Panc1 (cell line): ENCODE measurements at regions not wholly inside any gene's neighbourhood (a gene's known extent, or its start where the extent isn't known, plus 50 kb on each side); places are given as distances from the start of the nearest gene placed in this dataset.
"Not testable (repeated sequence)": the region's sequence is repeated elsewhere in the genome, so short reads cannot be mapped to it uniquely, and the experiment has no call there.

ENCODE experiments used
- POLR2AphosphoS5 ChIP-seq: IDR thresholded peaks from 2 replicates; pipeline ENCODE4 v1.6.1; 2012; ENCODE audit warnings: mild to moderate bottlenecking, low read depth, low read length, moderate library complexity
- TCF7L2 ChIP-seq: IDR thresholded peaks from 2 replicates; pipeline ENCODE4 v1.6.1; 2011; ENCODE audit warnings: mild to moderate bottlenecking, low read depth, low read length, inconsistent platforms
- TF ChIP-seq, protein P1 (sequence below): fragments of 450-650 bp; IDR thresholded peaks from 2 replicates; pipeline ENCODE4 v1.5.1; 2017; ENCODE audit warnings: mild to moderate bottlenecking

GRCh38 chr1:143502038-143502437, 469.7 kb downstream of the FAM72C start:
- TF ChIP-seq, protein P1, sequence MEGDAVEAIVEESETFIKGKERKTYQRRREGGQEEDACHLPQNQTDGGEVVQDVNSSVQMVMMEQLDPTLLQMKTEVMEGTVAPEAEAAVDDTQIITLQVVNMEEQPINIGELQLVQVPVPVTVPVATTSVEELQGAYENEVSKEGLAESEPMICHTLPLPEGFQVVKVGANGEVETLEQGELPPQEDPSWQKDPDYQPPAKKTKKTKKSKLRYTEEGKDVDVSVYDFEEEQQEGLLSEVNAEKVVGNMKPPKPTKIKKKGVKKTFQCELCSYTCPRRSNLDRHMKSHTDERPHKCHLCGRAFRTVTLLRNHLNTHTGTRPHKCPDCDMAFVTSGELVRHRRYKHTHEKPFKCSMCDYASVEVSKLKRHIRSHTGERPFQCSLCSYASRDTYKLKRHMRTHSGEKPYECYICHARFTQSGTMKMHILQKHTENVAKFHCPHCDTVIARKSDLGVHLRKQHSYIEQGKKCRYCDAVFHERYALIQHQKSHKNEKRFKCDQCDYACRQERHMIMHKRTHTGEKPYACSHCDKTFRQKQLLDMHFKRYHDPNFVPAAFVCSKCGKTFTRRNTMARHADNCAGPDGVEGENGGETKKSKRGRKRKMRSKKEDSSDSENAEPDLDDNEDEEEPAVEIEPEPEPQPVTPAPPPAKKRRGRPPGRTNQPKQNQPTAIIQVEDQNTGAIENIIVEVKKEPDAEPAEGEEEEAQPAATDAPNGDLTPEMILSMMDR = not testable (repeated sequence)
- not testable (repeated sequence) for TF ChIP-seq POLR2AphosphoS5, TCF7L2
